Liver (tissue), 8 donors: ENCODE measurements at regions not wholly inside any gene's neighbourhood (a gene's known extent, or its start where the extent isn't known, plus 50 kb on each side); places are given as distances from the start of the nearest gene placed in this dataset.

ENCODE experiments used
- DNase-seq: peaks from one replicate; pipeline ENCODE4 v3.0.0-alpha.2; 2017; ENCODE audit warnings: low spot score
- H3K27ac ChIP-seq, 2 donors: one replicate each; pipeline ENCODE4 v1.7.0; 2013; ENCODE audit warnings: inconsistent platforms in 2 of 2, low read length in 2 of 2, control low read depth in 1 of 2, low read depth in 1 of 2, mild to moderate bottlenecking in 1 of 2
- H3K27me3 ChIP-seq, 4 donors: one replicate each; pipeline versions ENCODE4 v1.6.1 to v1.7.0; 2013; ENCODE audit warnings: low read length in 3 of 4, inconsistent platforms in 1 of 4, mild to moderate bottlenecking in 1 of 4, moderate library complexity in 1 of 4; ENCODE audit not compliant: control insufficient read depth in 4 of 4, insufficient read depth in 4 of 4
- H3K36me3 ChIP-seq, 4 donors: one replicate each; pipeline versions ENCODE4 v1.6.1 to v1.7.0; 2013; ENCODE audit warnings: low read length in 3 of 4, mild to moderate bottlenecking in 3 of 4, low read depth in 1 of 4, moderate library complexity in 1 of 4; ENCODE audit not compliant: control insufficient read depth in 4 of 4, insufficient read depth in 3 of 4
- H3K4me1 ChIP-seq, 4 donors: one replicate each; pipeline versions ENCODE4 v1.6.1 to v1.7.0; 2013; ENCODE audit warnings: low read length in 3 of 4, mild to moderate bottlenecking in 3 of 4, moderate library complexity in 1 of 4; ENCODE audit not compliant: control insufficient read depth in 4 of 4, insufficient read depth in 4 of 4
- H3K4me3 ChIP-seq, 3 donors: one replicate each; pipeline versions ENCODE4 v1.6.1 to v1.7.0; 2013; ENCODE audit warnings: low read length in 3 of 3, control low read depth in 1 of 3, low read depth in 1 of 3, mild to moderate bottlenecking in 1 of 3
- H3K9ac ChIP-seq, 2 donors: one replicate each; pipeline ENCODE4 v1.7.0; 2013; ENCODE audit warnings: low read length in 2 of 2, mild to moderate bottlenecking in 2 of 2, moderate library complexity in 2 of 2, control low read depth in 1 of 2, low read depth in 1 of 2
- H3K9me3 ChIP-seq, 4 donors: one replicate each; pipeline versions ENCODE4 v1.6.1 to v1.7.0; 2013; ENCODE audit warnings: low read length in 3 of 4; ENCODE audit not compliant: control insufficient read depth in 4 of 4
- EGR1 ChIP-seq, 2 donors: IDR thresholded peaks; 2 replicates each; pipeline ENCODE4 v1.6.1; 2016 to 2018; ENCODE audit warnings: antibody characterized with exemption in 2 of 2, low read depth in 2 of 2
- FOXA1 ChIP-seq: IDR thresholded peaks from 2 replicates; pipeline ENCODE4 v1.6.1; 2016; ENCODE audit warnings: antibody characterized with exemption
- FOXA2 ChIP-seq: IDR thresholded peaks from 2 replicates; pipeline ENCODE4 v1.6.1; 2016; ENCODE audit warnings: antibody characterized with exemption
- HNF4A ChIP-seq, 2 donors: conservative IDR thresholded peaks; 2 replicates each; pipeline ENCODE4 v1.6.1; 2016; ENCODE audit warnings: antibody characterized with exemption in 2 of 2, mild to moderate bottlenecking in 2 of 2
- HNF4G ChIP-seq: IDR thresholded peaks from 2 replicates; pipeline ENCODE4 v1.6.1; 2016; ENCODE audit warnings: antibody characterized with exemption
- JUND ChIP-seq, 2 donors: IDR thresholded peaks; 2 replicates each; pipeline ENCODE4 v1.6.1; 2016; ENCODE audit warnings: antibody characterized with exemption in 2 of 2
- RAD21 ChIP-seq, 2 donors: IDR thresholded peaks; 2 replicates each; pipeline ENCODE4 v1.6.1; 2016; ENCODE audit warnings: antibody characterized with exemption in 2 of 2, mild to moderate bottlenecking in 2 of 2
- RXRA ChIP-seq, 2 donors: IDR thresholded peaks; 2 replicates each; pipeline ENCODE4 v1.6.1; 2017 to 2018; ENCODE audit warnings: antibody characterized with exemption in 2 of 2, mild to moderate bottlenecking in 1 of 2
- SP1 ChIP-seq: IDR thresholded peaks from 2 replicates; pipeline ENCODE4 v1.6.1; 2018; ENCODE audit warnings: antibody characterized with exemption, mild to moderate bottlenecking
- TAF1 ChIP-seq: conservative IDR thresholded peaks from 2 replicates; pipeline ENCODE4 v1.6.1; 2016; ENCODE audit warnings: antibody characterized with exemption, mild to moderate bottlenecking
- YY1 ChIP-seq: IDR thresholded peaks from 2 replicates; pipeline ENCODE4 v1.6.1; 2016; ENCODE audit warnings: antibody characterized with exemption, mild to moderate bottlenecking
- WGBS: extraction: QIAGEN DNeasy Blood & Tissue Kit; methylation state at CpG from one replicate; pipeline ENCODE4 v1.1.7; 2013; 5-methylcytosine and 5-hydroxymethylcytosine counted together
- TF ChIP-seq, protein P1 (sequence below): IDR thresholded peaks from 2 replicates; pipeline ENCODE4 v1.6.1; 2016; ENCODE audit warnings: antibody characterized with exemption, mild to moderate bottlenecking
- TF ChIP-seq, protein P2 (sequence below): IDR thresholded peaks from 2 replicates; pipeline ENCODE4 v1.6.1; 2016; ENCODE audit warnings: antibody characterized with exemption
- TF ChIP-seq, protein P3 (sequence below): fragments of 150-350 bp; IDR thresholded peaks from 2 replicates; pipeline ENCODE4 v1.5.1; 2017; ENCODE audit warnings: improper control_type of control experiment, low read depth, low read length; ENCODE audit not compliant: missing input control
- TF ChIP-seq, protein P4 (sequence below): IDR thresholded peaks from 2 replicates; pipeline ENCODE4 v1.6.1; 2016; ENCODE audit warnings: antibody characterized with exemption
- TF ChIP-seq, protein P5 (sequence below): IDR thresholded peaks from 2 replicates; pipeline ENCODE4 v1.6.1; 2016; ENCODE audit warnings: antibody characterized with exemption
- donor health status: healthy.
- donor health status: healthy.
- donor health status: healthy.
- donor health status: healthy.
- donor health status: healthy.

DNA sequence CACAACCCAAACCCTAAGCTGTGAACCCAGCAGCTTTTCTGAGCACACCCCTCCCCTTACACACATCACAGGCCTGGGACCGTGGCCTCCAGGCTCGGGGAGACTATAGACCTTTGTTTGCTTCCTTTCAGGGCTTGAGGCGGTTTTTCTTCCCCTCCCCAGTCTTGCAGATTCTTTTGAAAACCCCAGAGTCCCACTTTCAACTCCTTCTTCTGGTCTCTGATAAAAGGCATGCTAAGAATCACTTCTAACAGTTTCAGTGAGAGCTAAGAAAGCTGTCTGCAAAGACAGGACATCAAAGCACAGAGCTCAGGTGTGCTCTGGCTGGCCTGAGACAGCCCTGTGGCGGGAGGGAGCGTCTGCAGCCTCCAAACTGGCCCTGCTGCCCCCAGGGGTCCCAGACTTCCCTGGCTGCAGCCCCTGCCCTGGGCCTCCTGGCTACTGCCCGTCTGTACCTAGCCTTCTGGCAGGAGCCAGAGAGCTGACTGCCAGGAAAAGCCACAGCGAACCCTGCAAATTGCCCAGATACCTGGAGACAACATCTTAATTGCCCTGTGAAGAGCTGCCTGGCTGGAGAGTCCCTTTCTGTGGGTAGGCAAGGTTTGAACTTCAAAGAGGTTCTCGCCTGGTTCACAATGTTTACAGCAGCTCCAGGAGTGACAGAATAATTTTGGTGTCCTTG is 138.9 kb downstream of the GADD45G start:
- no peaks in the 10 kb centered on the region for H3K9me3 ChIP-seq
- peaks cover 0 to 9% (median under 1%) of the 10 kb centered on the region in 4 donors for H3K4me1 ChIP-seq
- no peaks in the 10 kb centered on the region for H3K36me3 ChIP-seq
- no peak overlapping the region for H3K4me3 ChIP-seq
- no peak for TF ChIP-seq FOXA2
- TF ChIP-seq, protein P1, sequence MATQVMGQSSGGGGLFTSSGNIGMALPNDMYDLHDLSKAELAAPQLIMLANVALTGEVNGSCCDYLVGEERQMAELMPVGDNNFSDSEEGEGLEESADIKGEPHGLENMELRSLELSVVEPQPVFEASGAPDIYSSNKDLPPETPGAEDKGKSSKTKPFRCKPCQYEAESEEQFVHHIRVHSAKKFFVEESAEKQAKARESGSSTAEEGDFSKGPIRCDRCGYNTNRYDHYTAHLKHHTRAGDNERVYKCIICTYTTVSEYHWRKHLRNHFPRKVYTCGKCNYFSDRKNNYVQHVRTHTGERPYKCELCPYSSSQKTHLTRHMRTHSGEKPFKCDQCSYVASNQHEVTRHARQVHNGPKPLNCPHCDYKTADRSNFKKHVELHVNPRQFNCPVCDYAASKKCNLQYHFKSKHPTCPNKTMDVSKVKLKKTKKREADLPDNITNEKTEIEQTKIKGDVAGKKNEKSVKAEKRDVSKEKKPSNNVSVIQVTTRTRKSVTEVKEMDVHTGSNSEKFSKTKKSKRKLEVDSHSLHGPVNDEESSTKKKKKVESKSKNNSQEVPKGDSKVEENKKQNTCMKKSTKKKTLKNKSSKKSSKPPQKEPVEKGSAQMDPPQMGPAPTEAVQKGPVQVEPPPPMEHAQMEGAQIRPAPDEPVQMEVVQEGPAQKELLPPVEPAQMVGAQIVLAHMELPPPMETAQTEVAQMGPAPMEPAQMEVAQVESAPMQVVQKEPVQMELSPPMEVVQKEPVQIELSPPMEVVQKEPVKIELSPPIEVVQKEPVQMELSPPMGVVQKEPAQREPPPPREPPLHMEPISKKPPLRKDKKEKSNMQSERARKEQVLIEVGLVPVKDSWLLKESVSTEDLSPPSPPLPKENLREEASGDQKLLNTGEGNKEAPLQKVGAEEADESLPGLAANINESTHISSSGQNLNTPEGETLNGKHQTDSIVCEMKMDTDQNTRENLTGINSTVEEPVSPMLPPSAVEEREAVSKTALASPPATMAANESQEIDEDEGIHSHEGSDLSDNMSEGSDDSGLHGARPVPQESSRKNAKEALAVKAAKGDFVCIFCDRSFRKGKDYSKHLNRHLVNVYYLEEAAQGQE = no peak
- no peak for TF ChIP-seq EGR1 (IDR thresholded peaks at IDR 0.05; ENCODE audit: low read depth in 2 of 2)
- no peak for TF ChIP-seq RXRA (IDR thresholded peaks at IDR 0.05)
- TF ChIP-seq, protein P2, sequence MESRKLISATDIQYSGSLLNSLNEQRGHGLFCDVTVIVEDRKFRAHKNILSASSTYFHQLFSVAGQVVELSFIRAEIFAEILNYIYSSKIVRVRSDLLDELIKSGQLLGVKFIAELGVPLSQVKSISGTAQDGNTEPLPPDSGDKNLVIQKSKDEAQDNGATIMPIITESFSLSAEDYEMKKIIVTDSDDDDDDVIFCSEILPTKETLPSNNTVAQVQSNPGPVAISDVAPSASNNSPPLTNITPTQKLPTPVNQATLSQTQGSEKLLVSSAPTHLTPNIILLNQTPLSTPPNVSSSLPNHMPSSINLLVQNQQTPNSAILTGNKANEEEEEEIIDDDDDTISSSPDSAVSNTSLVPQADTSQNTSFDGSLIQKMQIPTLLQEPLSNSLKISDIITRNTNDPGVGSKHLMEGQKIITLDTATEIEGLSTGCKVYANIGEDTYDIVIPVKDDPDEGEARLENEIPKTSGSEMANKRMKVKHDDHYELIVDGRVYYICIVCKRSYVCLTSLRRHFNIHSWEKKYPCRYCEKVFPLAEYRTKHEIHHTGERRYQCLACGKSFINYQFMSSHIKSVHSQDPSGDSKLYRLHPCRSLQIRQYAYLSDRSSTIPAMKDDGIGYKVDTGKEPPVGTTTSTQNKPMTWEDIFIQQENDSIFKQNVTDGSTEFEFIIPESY = no peak
- no peak for TF ChIP-seq HNF4A (conservative IDR thresholded peaks at IDR 0.05)
- no peak for TF ChIP-seq HNF4G
- TF ChIP-seq, protein P3, sequence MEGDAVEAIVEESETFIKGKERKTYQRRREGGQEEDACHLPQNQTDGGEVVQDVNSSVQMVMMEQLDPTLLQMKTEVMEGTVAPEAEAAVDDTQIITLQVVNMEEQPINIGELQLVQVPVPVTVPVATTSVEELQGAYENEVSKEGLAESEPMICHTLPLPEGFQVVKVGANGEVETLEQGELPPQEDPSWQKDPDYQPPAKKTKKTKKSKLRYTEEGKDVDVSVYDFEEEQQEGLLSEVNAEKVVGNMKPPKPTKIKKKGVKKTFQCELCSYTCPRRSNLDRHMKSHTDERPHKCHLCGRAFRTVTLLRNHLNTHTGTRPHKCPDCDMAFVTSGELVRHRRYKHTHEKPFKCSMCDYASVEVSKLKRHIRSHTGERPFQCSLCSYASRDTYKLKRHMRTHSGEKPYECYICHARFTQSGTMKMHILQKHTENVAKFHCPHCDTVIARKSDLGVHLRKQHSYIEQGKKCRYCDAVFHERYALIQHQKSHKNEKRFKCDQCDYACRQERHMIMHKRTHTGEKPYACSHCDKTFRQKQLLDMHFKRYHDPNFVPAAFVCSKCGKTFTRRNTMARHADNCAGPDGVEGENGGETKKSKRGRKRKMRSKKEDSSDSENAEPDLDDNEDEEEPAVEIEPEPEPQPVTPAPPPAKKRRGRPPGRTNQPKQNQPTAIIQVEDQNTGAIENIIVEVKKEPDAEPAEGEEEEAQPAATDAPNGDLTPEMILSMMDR = no peak
- no peak for TF ChIP-seq SP1
- no peak for TF ChIP-seq JUND (IDR thresholded peaks at IDR 0.05)
- no peak for TF ChIP-seq TAF1
- TF ChIP-seq, protein P4, sequence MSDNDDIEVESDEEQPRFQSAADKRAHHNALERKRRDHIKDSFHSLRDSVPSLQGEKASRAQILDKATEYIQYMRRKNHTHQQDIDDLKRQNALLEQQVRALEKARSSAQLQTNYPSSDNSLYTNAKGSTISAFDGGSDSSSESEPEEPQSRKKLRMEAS = no peak
- TF ChIP-seq, protein P5, sequence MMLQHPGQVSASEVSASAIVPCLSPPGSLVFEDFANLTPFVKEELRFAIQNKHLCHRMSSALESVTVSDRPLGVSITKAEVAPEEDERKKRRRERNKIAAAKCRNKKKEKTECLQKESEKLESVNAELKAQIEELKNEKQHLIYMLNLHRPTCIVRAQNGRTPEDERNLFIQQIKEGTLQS = no peak
- TF ChIP-seq YY1 = no peak
- 72% methylated on average over 8 of the region's 8 CpGs for WGBS
- H3K27me3 ChIP-seq = no peaks in the 10 kb centered on the region
- no peak overlapping the region for H3K27ac ChIP-seq
- no peak overlapping the region for H3K9ac ChIP-seq
- DNase-seq = no peak

DNA sequence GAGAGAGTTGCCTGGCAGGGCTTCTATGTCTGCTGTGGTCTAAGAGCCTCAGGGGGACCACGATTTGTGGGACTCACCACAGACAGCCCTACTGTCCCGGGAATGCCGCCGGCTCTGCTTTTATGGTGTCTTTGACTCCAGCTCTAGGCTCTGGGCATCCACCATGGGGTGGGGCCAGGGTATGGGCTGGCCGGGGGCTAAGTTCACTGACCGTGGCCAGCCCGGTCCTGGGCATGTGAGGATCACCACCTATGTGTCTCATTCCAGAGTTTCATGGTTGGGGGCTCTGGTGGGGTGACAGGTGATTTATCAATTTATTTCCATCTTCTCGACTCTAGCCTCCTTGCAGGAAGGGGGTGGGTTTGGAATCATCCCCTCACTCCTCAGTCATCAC is 139.4 kb downstream of the GADD45G start:
- no peak for DNase-seq
- Histone ChIP-seq H3K9me3 (no peaks in the 10 kb centered on the region), H3K36me3 (no peaks in the 10 kb centered on the region), H3K9ac (no peak overlapping the region), H3K4me3 (no peak overlapping the region), H3K4me1 (peaks cover 0 to 7% (median 0%) of the 10 kb centered on the region in 4 donors), H3K27me3 (no peaks in the 10 kb centered on the region), H3K27ac (no peak overlapping the region)
- WGBS = 89% methylated on average over 8 of the region's 8 CpGs
- no peak for TF ChIP-seq JUND (IDR thresholded peaks at IDR 0.05)
- no peak for TF ChIP-seq HNF4A (conservative IDR thresholded peaks at IDR 0.05)
- no peak for TF ChIP-seq YY1
- no peak for TF ChIP-seq RXRA (IDR thresholded peaks at IDR 0.05)
- TF ChIP-seq, protein P4 = no peak
- TF ChIP-seq EGR1 (IDR thresholded peaks at IDR 0.05; ENCODE audit: low read depth in 2 of 2) = no peak
- no peak for TF ChIP-seq FOXA2
- TF ChIP-seq RAD21 (IDR thresholded peaks at IDR 0.05) = no peak
- no peak for TF ChIP-seq FOXA1
- TF ChIP-seq, protein P2 = no peak
- TF ChIP-seq, protein P1 = no peak
- TF ChIP-seq HNF4G = no peak
